BJ (cell line): ENCODE measurements at regions not wholly inside any gene's neighbourhood (a gene's known extent, or its start where the extent isn't known, plus 50 kb on each side); places are given as distances from the start of the nearest gene placed in this dataset.

Experiments
- CTCF ChIA-PET: fragments of 350-600 bp; formaldehyde crosslinking; extraction: SDS; loops from one replicate; lab custom pipeline; 2021; ENCODE audit warnings: antibody characterized with exemption, inconsistent platforms; lab: Yijun Ruan, JAX
- POLR2A ChIA-PET: fragments of 300-600 bp; sonication (Branson Sonifier 250); formaldehyde crosslinking; extraction: SDS; loops from one replicate; lab custom pipeline; 2021; ENCODE audit warnings: antibody characterized with exemption; lab: Charles Lee
- DNase-seq: peaks from one replicate; pipeline ENCODE4 v3.0.0-alpha.2; 2011; ENCODE audit warnings: low read depth
- H3K27me3 ChIP-seq: 2 replicates; pipeline ENCODE4 v1.6.0; 2011; ENCODE audit warnings: low read length; ENCODE audit not compliant: control insufficient read depth, insufficient read depth
- H3K36me3 ChIP-seq: 2 replicates; pipeline ENCODE4 v1.5.1; 2011; ENCODE audit warnings: low read length; ENCODE audit not compliant: control insufficient read depth, insufficient read depth
- H3K4me3 ChIP-seq: 2 replicates; pipeline ENCODE4 v1.5.1; 2011; ENCODE audit warnings: low read depth, mild to moderate bottlenecking, control low read depth, low read length
- TF ChIP-seq, protein P1 (sequence below): IDR thresholded peaks from 2 replicates; pipeline ENCODE4 v1.5.1; 2011; ENCODE audit warnings: low read depth, mild to moderate bottlenecking, control low read depth, inconsistent platforms, low read length, moderate library complexity; ENCODE audit not compliant: insufficient read depth

DNA sequence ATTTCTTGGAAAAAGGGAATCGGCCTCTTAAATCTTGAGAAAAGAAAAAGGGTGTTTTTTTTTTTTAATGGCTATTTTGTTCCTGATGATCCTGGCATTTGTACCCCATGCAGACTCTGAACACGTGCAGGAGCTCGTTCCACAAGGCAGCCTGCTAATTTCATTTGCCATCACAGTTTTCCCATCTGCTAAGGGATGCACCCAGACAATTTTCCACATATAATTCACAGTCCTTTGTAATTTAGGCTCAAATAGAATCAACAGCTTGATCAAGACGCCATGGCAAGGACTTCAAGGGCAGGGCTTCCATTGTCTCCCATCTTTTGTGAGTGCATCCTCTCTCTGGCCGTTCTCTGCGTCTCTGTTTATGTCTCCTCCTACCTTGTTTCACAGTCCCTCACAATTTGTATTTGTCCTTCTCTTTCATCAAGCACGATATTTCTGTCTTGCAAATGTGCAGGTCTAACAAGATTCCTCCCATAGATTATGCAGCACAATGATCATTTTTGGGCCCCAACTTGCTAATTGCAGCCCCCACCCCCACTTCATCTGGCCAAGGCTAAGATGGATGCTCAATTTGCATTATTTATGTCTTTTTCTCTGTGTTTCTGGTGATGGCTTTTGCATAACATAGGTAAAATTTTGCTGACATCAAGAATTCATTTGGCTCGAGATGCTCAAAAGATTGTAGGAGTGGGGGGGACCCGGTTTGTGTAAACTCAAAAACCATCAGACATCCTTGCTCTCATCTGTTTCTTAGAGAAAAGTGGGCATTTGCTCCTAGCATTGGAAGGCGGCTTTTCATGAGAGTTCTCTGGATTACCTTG, 356.0 kb upstream of the NPVF start:
- Histone ChIP-seq H3K27me3 (no peaks in the 10 kb centered on the region), H3K36me3 (no peaks in the 10 kb centered on the region), H3K4me3 (no peak overlapping the region)
- no peak for DNase-seq
- ChIA-PET CTCF (interaction anchor here (0.6 kb wide), 1 partner anchor 168 kb away, joined by 3 read pairs; no protein-coding TSS in a partner anchor), POLR2A (no interaction called here)
- TF ChIP-seq, protein P1, sequence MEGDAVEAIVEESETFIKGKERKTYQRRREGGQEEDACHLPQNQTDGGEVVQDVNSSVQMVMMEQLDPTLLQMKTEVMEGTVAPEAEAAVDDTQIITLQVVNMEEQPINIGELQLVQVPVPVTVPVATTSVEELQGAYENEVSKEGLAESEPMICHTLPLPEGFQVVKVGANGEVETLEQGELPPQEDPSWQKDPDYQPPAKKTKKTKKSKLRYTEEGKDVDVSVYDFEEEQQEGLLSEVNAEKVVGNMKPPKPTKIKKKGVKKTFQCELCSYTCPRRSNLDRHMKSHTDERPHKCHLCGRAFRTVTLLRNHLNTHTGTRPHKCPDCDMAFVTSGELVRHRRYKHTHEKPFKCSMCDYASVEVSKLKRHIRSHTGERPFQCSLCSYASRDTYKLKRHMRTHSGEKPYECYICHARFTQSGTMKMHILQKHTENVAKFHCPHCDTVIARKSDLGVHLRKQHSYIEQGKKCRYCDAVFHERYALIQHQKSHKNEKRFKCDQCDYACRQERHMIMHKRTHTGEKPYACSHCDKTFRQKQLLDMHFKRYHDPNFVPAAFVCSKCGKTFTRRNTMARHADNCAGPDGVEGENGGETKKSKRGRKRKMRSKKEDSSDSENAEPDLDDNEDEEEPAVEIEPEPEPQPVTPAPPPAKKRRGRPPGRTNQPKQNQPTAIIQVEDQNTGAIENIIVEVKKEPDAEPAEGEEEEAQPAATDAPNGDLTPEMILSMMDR, result no peak

DNA sequence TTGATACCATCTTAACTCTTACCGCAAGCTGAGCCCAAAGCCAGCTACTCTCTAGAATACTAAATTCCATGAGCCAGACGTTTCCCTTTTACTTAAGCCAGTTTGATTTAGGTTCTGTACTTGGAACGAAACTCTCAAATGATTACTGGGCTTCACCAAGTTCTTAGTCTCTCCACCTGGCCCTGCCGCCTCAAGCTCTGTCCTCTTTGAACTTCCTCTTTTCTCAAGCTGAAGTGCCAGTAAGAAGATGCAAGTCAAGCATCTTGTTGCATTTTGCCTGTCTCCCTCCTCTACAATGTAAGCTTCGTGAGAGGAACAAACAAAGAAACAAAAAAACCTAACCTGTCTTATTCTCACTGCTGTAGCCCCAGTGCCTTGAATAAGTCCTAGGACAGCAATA, 358.2 kb upstream of the NPVF start:
- TF ChIP-seq, protein P1, result no peak
- POLR2A ChIA-PET, result no interaction called here
- Histone ChIP-seq H3K36me3 (no peaks in the 10 kb centered on the region), H3K4me3 (no peak overlapping the region), H3K27me3 (no peaks in the 10 kb centered on the region)
- CTCF ChIA-PET, result interaction anchor here (1.0 to 2.5 kb wide), 2 partner anchors 9 to 19 kb away, joined by 3 to 8 read pairs; no protein-coding TSS in a partner anchor
- no peak for DNase-seq

DNA sequence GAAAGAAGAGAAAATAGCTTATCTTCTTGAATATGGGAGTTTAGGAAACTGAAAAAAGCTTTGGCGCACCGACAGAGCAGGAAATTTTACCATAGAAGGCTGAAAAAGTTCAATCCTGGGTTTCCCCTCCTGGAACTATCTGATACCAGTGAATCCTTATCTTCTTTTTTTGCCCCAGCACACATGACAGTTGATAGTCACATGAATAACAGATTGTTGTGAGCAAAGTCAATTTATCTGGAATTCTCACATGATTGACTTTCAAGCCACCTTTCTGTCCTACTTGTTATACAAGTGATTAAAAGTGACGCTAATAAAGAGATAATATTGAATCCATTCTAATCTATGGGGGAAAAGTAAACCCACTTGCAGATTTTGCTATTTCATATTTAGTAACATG, 365.8 kb upstream of the NPVF start:
- DNase-seq, result no peak
- H3K27me3 ChIP-seq, result no peaks in the 10 kb centered on the region
- no peaks in the 10 kb centered on the region for H3K36me3 ChIP-seq
- H3K4me3 ChIP-seq, result no peak overlapping the region
- TF ChIP-seq, protein P1, result no peak
- CTCF ChIA-PET, result no interaction called here
- POLR2A ChIA-PET, result no interaction called here

DNA sequence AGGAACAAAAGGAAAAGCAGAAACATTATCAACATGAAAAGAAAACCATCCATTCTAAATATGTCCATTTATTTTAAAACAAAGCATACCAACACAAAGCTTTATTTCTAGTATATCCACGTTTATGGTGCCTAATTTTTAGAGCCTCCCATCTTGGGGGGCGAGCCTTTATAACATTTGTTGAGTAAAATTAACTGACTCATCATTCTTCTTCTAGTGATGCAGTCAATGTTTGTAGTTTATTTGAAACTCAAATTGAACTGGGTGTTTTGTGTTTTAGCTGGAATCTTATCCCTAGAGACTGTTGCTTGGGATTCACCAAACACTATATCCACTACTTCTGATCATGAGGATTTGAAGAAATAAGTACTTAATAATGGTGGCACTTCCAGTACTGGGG, 366.4 kb upstream of the NPVF start:
- Histone ChIP-seq H3K27me3 (no peaks in the 10 kb centered on the region), H3K4me3 (no peak overlapping the region), H3K36me3 (no peaks in the 10 kb centered on the region)
- ChIA-PET POLR2A (no interaction called here), CTCF (no interaction called here)
- TF ChIP-seq, protein P1, result no peak
- no peak for DNase-seq

DNA sequence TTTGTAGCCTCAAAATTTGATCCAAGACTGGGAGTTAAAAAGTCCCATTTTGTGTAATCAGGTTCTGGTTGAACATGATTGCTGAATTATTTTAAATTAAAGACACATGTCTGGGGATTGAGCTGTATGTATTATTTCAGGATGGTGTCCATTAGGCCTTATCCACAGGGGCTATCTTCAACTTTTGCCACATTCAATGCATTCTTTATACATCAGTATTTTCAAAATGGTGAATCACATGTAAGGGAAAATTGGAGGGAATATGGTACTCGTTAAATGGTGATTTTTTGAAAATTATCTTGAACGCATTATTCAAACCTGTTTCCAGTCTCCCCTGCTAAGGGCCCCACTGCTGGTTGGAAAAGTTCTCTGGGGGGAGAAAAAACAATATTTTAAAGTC, 367.7 kb upstream of the NPVF start:
- Histone ChIP-seq H3K27me3 (no peaks in the 10 kb centered on the region), H3K36me3 (no peaks in the 10 kb centered on the region), H3K4me3 (no peak overlapping the region)
- DNase-seq, result no peak
- ChIA-PET POLR2A (no interaction called here), CTCF (no interaction called here)
- TF ChIP-seq, protein P1, result no peak
